GM12878 (cell line): ENCODE measurements at regions not wholly inside any gene's neighbourhood (a gene's known extent, or its start where the extent isn't known, plus 50 kb on each side); places are given as distances from the start of the nearest gene placed in this dataset.

ENCODE experiments used
- ATAC-seq: fragments of 200-7000 bp; cut with Tn5 transposase; 3 replicates; pipeline ENCODE4 v1.9.1; 2020; ENCODE audit warnings: mild to moderate bottlenecking, moderate library complexity
- BruUV-seq: library from RNA; stranded (reverse); fragments of 400-500 nt; replicated peaks from 2 replicates; lab custom pipeline; 2021; lab: Mats Ljungman, UMichigan
- CTCF ChIA-PET: fragments of 300-600 bp; sonication (Branson Sonifier 250); formaldehyde crosslinking; extraction: SDS; loops from one replicate; lab custom pipeline; 2021; ENCODE audit warnings: inconsistent platforms; lab: Yijun Ruan, JAX
- POLR2A ChIA-PET: fragments of 350-600 bp; formaldehyde crosslinking; extraction: SDS; loops from one replicate; lab custom pipeline; 2021; ENCODE audit warnings: inconsistent platforms; lab: Charles Lee
- RAD21 ChIA-PET: fragments of 300-600 bp; sonication (Branson Sonifier 250); formaldehyde crosslinking; loops from one replicate; lab custom pipeline; 2023; ENCODE audit warnings: antibody characterized with exemption; ENCODE audit not compliant: unreplicated experiment; lab: Charles Lee
- SMC1A ChIA-PET: fragments of 300-600 bp; sonication (Branson Sonifier 250); formaldehyde crosslinking; loops from one replicate; lab custom pipeline; 2023; ENCODE audit not compliant: unreplicated experiment, uncharacterized antibody; lab: Charles Lee
- DNase-seq: peaks from one replicate; pipeline ENCODE4 v3.0.0-alpha.2; 2011; ENCODE audit warnings: low read depth, low spot score
- FAIRE-seq: peaks from 3 replicates; lab custom pipeline; 2011; peaks lifted over from hg19 to GRCh38; lab: Jason Lieb, UNC
- H2AFZ ChIP-seq: 2 replicates; pipeline ENCODE4 v1.6.0; 2011; ENCODE audit warnings: low read depth, low read length, control low read depth; ENCODE audit not compliant: control insufficient read depth
- H3K27ac ChIP-seq: 2 replicates; pipeline ENCODE4 v1.5.1; 2011; ENCODE audit warnings: control low read depth; ENCODE audit not compliant: control insufficient read depth, insufficient read depth
- H3K27me3 ChIP-seq, 2 experiments: replicated peaks in 1 of 2; 2 replicates each; pipeline versions ENCODE4 v1.6.0 to v1.6.1; 2011; ENCODE audit warnings: low read length in 1 of 2; ENCODE audit not compliant: control insufficient read depth in 2 of 2, insufficient read depth in 2 of 2
- H3K36me3 ChIP-seq, 2 experiments: 2 replicates each; pipeline ENCODE4 v1.5.1; 2011; ENCODE audit warnings: low read length in 1 of 2; ENCODE audit not compliant: control insufficient read depth in 2 of 2, insufficient read depth in 2 of 2
- H3K4me1 ChIP-seq: 2 replicates; pipeline ENCODE4 v1.6.1; 2011; ENCODE audit warnings: mild to moderate bottlenecking, low read length, moderate library complexity, mixed read lengths; ENCODE audit not compliant: control insufficient read depth, insufficient read depth
- H3K4me2 ChIP-seq: 2 replicates; pipeline ENCODE4 v1.6.0; 2011; ENCODE audit warnings: control low read depth; ENCODE audit not compliant: control insufficient read depth, insufficient read depth
- H3K4me3 ChIP-seq: fragments of 200-600 bp; sonication (generic); 2 replicates; pipeline ENCODE4 v1.5.1; 2016
- H3K79me2 ChIP-seq: 2 replicates; pipeline ENCODE4 v1.6.0; 2011; ENCODE audit warnings: low read length; ENCODE audit not compliant: control insufficient read depth, insufficient read depth
- H3K9ac ChIP-seq: 2 replicates; pipeline ENCODE4 v1.8.0; 2011; ENCODE audit warnings: low read length, control low read depth, mixed read lengths; ENCODE audit not compliant: control insufficient read depth, insufficient read depth
- H3K9me3 ChIP-seq: replicated peaks from 3 replicates; pipeline ENCODE4 v1.5.1; 2011; ENCODE audit warnings: mild to moderate bottlenecking, low read length; ENCODE audit not compliant: control insufficient read depth, insufficient read depth
- H4K20me1 ChIP-seq: 2 replicates; pipeline ENCODE4 v1.6.0; 2011; ENCODE audit not compliant: control insufficient read depth, insufficient read depth
- BHLHE40 ChIP-seq, 2 experiments: fragments of 450-650 bp in 1 of 2; IDR thresholded peaks; 2 replicates each; pipeline ENCODE4 v1.6.1; 2011 to 2017; ENCODE audit warnings: low read depth in 2 of 2, borderline replicate concordance in 1 of 2, improper control_type of control experiment in 1 of 2, low read length in 1 of 2, mild to moderate bottlenecking in 1 of 2
- CBFB ChIP-seq: IDR thresholded peaks from 2 replicates; pipeline ENCODE4 v1.6.1; 2016; ENCODE audit warnings: antibody characterized with exemption, low read depth
- EED ChIP-seq: sonication (generic); IDR thresholded peaks from 2 replicates; pipeline ENCODE4 v1.6.1; 2016; ENCODE audit warnings: antibody characterized with exemption, low read depth
- EP300 ChIP-seq, 2 experiments: fragments of 150-350 bp in 1 of 2; IDR thresholded peaks; 2 replicates each; pipeline ENCODE4 v1.6.1; 2011 to 2012; ENCODE audit warnings: low read depth in 2 of 2, low read length in 2 of 2, borderline replicate concordance in 1 of 2, improper control_type of control experiment in 1 of 2, inconsistent platforms in 1 of 2; ENCODE audit not compliant: control insufficient read depth in 1 of 2
- HCFC1 ChIP-seq: fragments of 150-350 bp; IDR thresholded peaks from 2 replicates; pipeline ENCODE4 v1.6.1; 2014; ENCODE audit warnings: low read length
- HDAC2 ChIP-seq: fragments of 200-600 bp; sonication (generic); IDR thresholded peaks from 2 replicates; pipeline ENCODE4 v1.6.1; 2017
- IRF4 ChIP-seq: IDR thresholded peaks from 2 replicates; pipeline ENCODE4 v1.6.1; 2011; ENCODE audit warnings: low read depth, low read length
- JUNB ChIP-seq: IDR thresholded peaks from 2 replicates; pipeline ENCODE4 v1.6.1; 2016; ENCODE audit warnings: antibody characterized with exemption, mild to moderate bottlenecking
- KAT2A ChIP-seq: conservative IDR thresholded peaks from 2 replicates; pipeline ENCODE4 v1.6.1; 2011; ENCODE audit warnings: low read depth, low read length; ENCODE audit not compliant: control insufficient read depth
- PAX8 ChIP-seq: fragments of 450-650 bp; IDR thresholded peaks from 2 replicates; pipeline ENCODE4 v1.6.1; 2017; ENCODE audit warnings: mild to moderate bottlenecking, moderate library complexity
- RELA ChIP-seq: fragments of 450-650 bp; IDR thresholded peaks from 2 replicates; pipeline ENCODE4 v1.8.0; 2014; ENCODE audit warnings: borderline replicate concordance; ENCODE audit not compliant: partially characterized antibody
- RFX5 ChIP-seq: IDR thresholded peaks from 2 replicates; pipeline ENCODE4 v1.6.1; 2011; ENCODE audit warnings: low read depth, low read length, improper control_type of control experiment
- SUPT20H ChIP-seq: IDR thresholded peaks from 2 replicates; pipeline ENCODE4 v1.6.1; 2011; ENCODE audit warnings: low read depth, mild to moderate bottlenecking, low read length, moderate library complexity, borderline replicate concordance; ENCODE audit not compliant: control insufficient read depth
- YY1 ChIP-seq: IDR thresholded peaks from 2 replicates; pipeline ENCODE4 v1.6.1; 2011; ENCODE audit warnings: low read depth, mild to moderate bottlenecking, low read length
- WGBS: methylation state at CpG from one replicate; pipeline ENCODE4 v1.1.6; 2016; ENCODE audit warnings: low lambda C conversion rate; ENCODE audit not compliant: insufficient replicate concordance, insufficient coverage; ENCODE audit errors: missing lambda C conversion rate; 5-methylcytosine and 5-hydroxymethylcytosine counted together
- in situ Hi-C: fragments of 300-500 bp; cut with MboI; formaldehyde crosslinking; loops from 9 replicates; pipeline ENCODE4 v1.14.3; 2018; ENCODE audit warnings: mixed read lengths
- intact Hi-C: fragments of 100-400 bp; cut with micrococcal nuclease; formaldehyde crosslinking; loops from one replicate; pipeline ENCODE4 v1.14.2; 2022; ENCODE audit not compliant: unreplicated experiment
- TF ChIP-seq, protein P1 (sequence below): IDR thresholded peaks from 2 replicates; pipeline ENCODE4 v1.6.1; 2011; ENCODE audit warnings: low read depth, low read length, improper control_type of control experiment, borderline replicate concordance

DNA sequence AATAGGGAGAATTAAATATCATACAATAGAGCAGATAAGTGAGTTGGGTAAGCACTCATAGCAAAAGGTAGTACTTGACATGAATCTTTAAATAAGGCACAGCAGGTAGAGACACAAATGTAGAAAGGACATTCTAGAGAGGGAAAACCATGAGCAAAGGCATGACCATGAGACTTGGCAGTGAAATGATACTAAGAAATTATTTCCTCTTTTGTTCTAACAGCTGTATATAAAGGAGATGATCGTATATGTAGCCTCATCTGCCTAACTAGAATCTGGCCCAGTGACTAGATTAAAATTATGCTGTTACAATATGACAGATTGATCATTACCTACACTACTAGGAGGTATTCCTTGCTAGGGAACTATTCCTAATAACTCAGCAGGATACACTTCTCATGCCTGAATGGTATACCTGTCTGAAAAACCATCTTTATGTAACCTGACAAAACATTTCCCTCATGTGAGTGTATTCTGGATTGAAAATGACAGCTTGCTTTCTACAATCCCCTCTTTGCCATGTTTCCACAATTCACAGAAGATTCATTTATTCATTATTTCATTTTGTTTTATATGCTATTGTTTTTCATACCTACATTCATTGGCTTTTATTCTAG is 725.7 kb downstream of the C12orf50 start (continued):
- TF ChIP-seq SUPT20H (no peak), HDAC2 (no peak), RFX5 (no peak), IRF4 (no peak), BHLHE40 (IDR thresholded peaks at IDR 0.05; ENCODE audit: borderline replicate concordance in 1 of 2, low read depth in 2 of 2, low read length in 1 of 2) (no peak), KAT2A (no peak), JUNB (no peak)

DNA sequence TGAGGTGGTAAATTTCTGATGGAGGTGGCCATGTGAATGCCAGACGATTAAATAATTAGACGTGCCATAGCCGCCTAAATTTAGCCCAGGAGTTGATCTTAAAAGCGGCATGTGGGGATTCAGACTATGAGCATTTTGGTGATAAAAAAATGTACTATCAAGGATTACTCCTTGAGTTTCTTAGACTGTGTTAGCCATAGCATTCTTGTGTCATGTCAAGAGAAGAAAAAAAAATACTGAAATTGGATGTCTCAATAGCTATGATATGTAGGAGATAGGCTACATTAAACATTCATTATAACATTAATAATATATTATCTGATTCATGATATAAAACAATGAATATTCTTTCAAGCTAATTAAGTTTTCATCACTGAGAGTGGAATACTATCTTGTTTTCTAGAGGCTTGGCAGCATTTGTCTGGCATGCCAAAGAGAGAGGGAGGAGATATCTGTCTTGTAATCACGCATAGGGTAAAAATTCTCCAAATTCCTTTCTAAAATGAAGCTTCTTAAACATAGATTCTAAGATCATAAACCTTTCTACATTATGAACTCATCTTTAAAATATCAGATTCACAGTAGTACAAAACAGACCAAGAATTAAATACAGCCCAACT is 727.0 kb downstream of the C12orf50 start:
- no TSS peak for BruUV-seq
- H3K4me2 ChIP-seq = no peak overlapping the region
- no peak overlapping the region for H2AFZ ChIP-seq
- no peak overlapping the region for H3K4me3 ChIP-seq
- H3K9me3 ChIP-seq = no peaks in the 10 kb centered on the region
- no peak for TF ChIP-seq CBFB
- TF ChIP-seq EED = no peak
- TF ChIP-seq, protein P1, sequence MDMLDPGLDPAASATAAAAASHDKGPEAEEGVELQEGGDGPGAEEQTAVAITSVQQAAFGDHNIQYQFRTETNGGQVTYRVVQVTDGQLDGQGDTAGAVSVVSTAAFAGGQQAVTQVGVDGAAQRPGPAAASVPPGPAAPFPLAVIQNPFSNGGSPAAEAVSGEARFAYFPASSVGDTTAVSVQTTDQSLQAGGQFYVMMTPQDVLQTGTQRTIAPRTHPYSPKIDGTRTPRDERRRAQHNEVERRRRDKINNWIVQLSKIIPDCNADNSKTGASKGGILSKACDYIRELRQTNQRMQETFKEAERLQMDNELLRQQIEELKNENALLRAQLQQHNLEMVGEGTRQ = no peak
- no peak for TF ChIP-seq HCFC1
- no peak for TF ChIP-seq YY1
- no peak for TF ChIP-seq EP300 (IDR thresholded peaks at IDR 0.05; ENCODE audit: borderline replicate concordance in 1 of 2, control insufficient read depth in 1 of 2, low read depth in 2 of 2, low read length in 2 of 2)
- TF ChIP-seq PAX8 = no peak
- no peak for TF ChIP-seq RELA
- DNase-seq (no peak), FAIRE-seq (no peak), ATAC-seq (no peak)
- 67% methylated on average over 5 of the region's 5 CpGs for WGBS
- POLR2A ChIA-PET = no interaction called here
- no peak overlapping the region for H3K27ac ChIP-seq
- H3K36me3 ChIP-seq = no peaks in the 10 kb centered on the region
- H4K20me1 ChIP-seq = no peaks in the 10 kb centered on the region
- in situ Hi-C loops = no loop called here
- H3K27me3 ChIP-seq = no peaks in the 10 kb centered on the region
- intact Hi-C loops = no loop called here
- H3K4me1 ChIP-seq = no peaks in the 10 kb centered on the region
- H3K9ac ChIP-seq = no peak overlapping the region
- CTCF ChIA-PET = no interaction called here
- SMC1A ChIA-PET = interaction anchor here (1.5 kb wide), 1 partner anchor 9 kb away, joined by 3 read pairs; no protein-coding TSS in a partner anchor
- RAD21 ChIA-PET = no interaction called here
- no peaks in the 10 kb centered on the region for H3K79me2 ChIP-seq
